Esophagus muscularis mucosa (tissue), 3 donors: ENCODE measurements at regions not wholly inside any gene's neighbourhood (a gene's known extent, or its start where the extent isn't known, plus 50 kb on each side); places are given as distances from the start of the nearest gene placed in this dataset.

Experiments used
- POLR2A ChIP-seq: fragments of 450-650 bp; IDR thresholded peaks from one replicate; pipeline ENCODE4 v1.6.1; 2017; ENCODE audit warnings: antibody characterized with exemption, moderate library complexity, mild to moderate bottlenecking, low read depth
- TF ChIP-seq, protein P1 (sequence below), 3 experiments: fragments of 200-600 bp in 2 of 3; fragments of 450-650 bp in 1 of 3; sonication (generic) in 2 of 3; IDR thresholded peaks; one replicate each; pipeline ENCODE4 v1.5.1; 2017 to 2019; ENCODE audit warnings: antibody characterized with exemption in 3 of 3, mild to moderate bottlenecking in 2 of 3, moderate library complexity in 1 of 3

DNA sequence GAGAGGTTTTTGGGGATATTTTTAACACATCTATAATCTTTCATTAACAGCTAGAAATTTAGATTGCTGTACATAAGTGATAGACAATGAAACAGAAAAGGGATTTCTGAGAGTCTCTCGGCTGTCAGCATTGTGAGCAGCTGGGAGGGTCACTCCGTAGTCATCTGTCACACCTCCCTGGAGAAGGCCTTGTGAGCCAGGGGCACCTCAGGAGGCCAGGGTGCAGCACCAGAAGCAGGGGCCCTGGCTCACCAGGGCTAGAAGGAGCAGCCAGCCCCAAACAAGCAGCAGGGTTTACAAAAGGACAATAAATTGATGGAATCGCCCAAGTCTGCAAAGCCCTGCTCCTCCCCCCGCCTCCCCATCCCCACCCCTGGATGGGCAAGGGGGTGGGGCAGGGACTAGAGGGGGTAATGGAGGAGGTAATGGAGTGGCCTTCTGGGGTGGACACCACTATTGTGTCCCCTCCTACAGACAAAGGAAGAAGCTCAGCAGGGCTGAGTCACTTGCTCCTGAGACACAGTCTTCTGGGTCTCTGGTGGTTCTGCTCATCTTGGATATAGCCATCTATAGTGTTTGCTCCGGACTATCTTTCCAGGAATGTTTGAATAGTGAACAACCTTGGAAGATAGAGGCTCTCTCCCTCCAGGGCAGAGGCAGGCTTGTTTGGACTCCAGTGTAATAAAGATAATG is 263.4 kb downstream of the NPHP4 start:
- TF ChIP-seq, protein P1, sequence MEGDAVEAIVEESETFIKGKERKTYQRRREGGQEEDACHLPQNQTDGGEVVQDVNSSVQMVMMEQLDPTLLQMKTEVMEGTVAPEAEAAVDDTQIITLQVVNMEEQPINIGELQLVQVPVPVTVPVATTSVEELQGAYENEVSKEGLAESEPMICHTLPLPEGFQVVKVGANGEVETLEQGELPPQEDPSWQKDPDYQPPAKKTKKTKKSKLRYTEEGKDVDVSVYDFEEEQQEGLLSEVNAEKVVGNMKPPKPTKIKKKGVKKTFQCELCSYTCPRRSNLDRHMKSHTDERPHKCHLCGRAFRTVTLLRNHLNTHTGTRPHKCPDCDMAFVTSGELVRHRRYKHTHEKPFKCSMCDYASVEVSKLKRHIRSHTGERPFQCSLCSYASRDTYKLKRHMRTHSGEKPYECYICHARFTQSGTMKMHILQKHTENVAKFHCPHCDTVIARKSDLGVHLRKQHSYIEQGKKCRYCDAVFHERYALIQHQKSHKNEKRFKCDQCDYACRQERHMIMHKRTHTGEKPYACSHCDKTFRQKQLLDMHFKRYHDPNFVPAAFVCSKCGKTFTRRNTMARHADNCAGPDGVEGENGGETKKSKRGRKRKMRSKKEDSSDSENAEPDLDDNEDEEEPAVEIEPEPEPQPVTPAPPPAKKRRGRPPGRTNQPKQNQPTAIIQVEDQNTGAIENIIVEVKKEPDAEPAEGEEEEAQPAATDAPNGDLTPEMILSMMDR (IDR thresholded peaks at IDR 0.05) = no peak
- no peak for TF ChIP-seq POLR2A
